Endothelial cell of umbilical vein (primary cell): ENCODE measurements at regions not wholly inside any gene's neighbourhood (a gene's known extent, or its start where the extent isn't known, plus 50 kb on each side); places are given as distances from the start of the nearest gene placed in this dataset.

Experiments
- BruUV-seq: library from RNA; stranded (reverse); fragments of 400-500 nt; replicated peaks from 2 replicates; lab custom pipeline; 2021; lab: Mats Ljungman, UMichigan
- CTCF ChIA-PET: fragments of 300-600, 350-600 bp; sonication (Branson Sonifier 250); formaldehyde crosslinking; loops from one replicate; lab custom pipeline; 2021; ENCODE audit warnings: antibody characterized with exemption, inconsistent platforms; lab: Charles Lee
- POLR2A ChIA-PET: fragments of 300-600, 350-600 bp; sonication (Branson Sonifier 250); formaldehyde crosslinking; loops from one replicate; lab custom pipeline; 2021; ENCODE audit warnings: antibody characterized with exemption, inconsistent platforms; lab: Charles Lee
- DNase-seq: peaks from one replicate; pipeline ENCODE4 v3.0.0-alpha.2; 2011; ENCODE audit warnings: low read depth, low spot score
- FAIRE-seq: peaks from 2 replicates; lab custom pipeline; 2011; peaks lifted over from hg19 to GRCh38; lab: Jason Lieb, UNC
- H2AFZ ChIP-seq: 2 replicates; pipeline ENCODE4 v1.6.0; 2012; ENCODE audit warnings: low read depth, low read length, control low read depth, inconsistent platforms
- H3K27ac ChIP-seq: 2 replicates; pipeline ENCODE4 v1.5.1; 2011; ENCODE audit warnings: low read depth, mild to moderate bottlenecking, control low read depth, low read length, moderate library complexity; ENCODE audit not compliant: insufficient read depth
- H3K27me3 ChIP-seq, 2 experiments: 2 replicates each; pipeline versions ENCODE4 v1.6.0 to v1.6.1; 2011; ENCODE audit warnings: low read length in 2 of 2, mixed read lengths in 1 of 2; ENCODE audit not compliant: control insufficient read depth in 2 of 2, insufficient read depth in 2 of 2
- H3K36me3 ChIP-seq, 2 experiments: 2 replicates in 1 of 2; 3 replicates in 1 of 2; pipeline ENCODE4 v1.5.1; 2011; ENCODE audit warnings: low read length in 2 of 2, mild to moderate bottlenecking in 1 of 2, moderate library complexity in 1 of 2; ENCODE audit not compliant: control insufficient read depth in 2 of 2, insufficient read depth in 2 of 2; ENCODE audit errors: extremely low read depth in 1 of 2
- H3K4me1 ChIP-seq: 3 replicates; pipeline ENCODE4 v1.5.1; 2011; ENCODE audit warnings: mild to moderate bottlenecking, low read length; ENCODE audit not compliant: control insufficient read depth, insufficient read depth; ENCODE audit errors: extremely low read depth
- H3K4me2 ChIP-seq: 2 replicates; pipeline ENCODE4 v1.6.1; 2011; ENCODE audit warnings: low read length, control low read depth, mixed read lengths; ENCODE audit not compliant: insufficient read depth
- H3K4me3 ChIP-seq, 3 experiments: fragments of 200-600 bp in 1 of 3; sonication (generic), shearing (Covaris generic) in 1 of 3; replicated peaks in 1 of 3; 2 replicates each; pipeline ENCODE4 v1.5.1; 2011 to 2016; ENCODE audit warnings: control low read depth in 3 of 3, low read length in 3 of 3, mild to moderate bottlenecking in 2 of 3, inconsistent platforms in 1 of 3, low read depth in 1 of 3, moderate library complexity in 1 of 3; ENCODE audit not compliant: insufficient read depth in 1 of 3
- H3K79me2 ChIP-seq: 2 replicates; pipeline ENCODE4 v1.6.0; 2012; ENCODE audit warnings: low read length, inconsistent platforms; ENCODE audit not compliant: control insufficient read depth, insufficient read depth
- H3K9ac ChIP-seq: replicated peaks from 2 replicates; pipeline ENCODE3; 2011; ENCODE audit warnings: low read length, control low read depth; ENCODE audit not compliant: insufficient read depth; ENCODE audit errors: extremely low read depth
- H3K9me1 ChIP-seq: replicated peaks from 3 replicates; pipeline ENCODE4 v1.6.0; 2011; ENCODE audit warnings: mild to moderate bottlenecking, low read length; ENCODE audit not compliant: control insufficient read depth, insufficient read depth; ENCODE audit errors: extremely low read depth
- H3K9me3 ChIP-seq: replicated peaks from 2 replicates; pipeline ENCODE4 v1.5.1; 2012; ENCODE audit warnings: low read length, inconsistent platforms; ENCODE audit not compliant: control insufficient read depth, insufficient read depth
- H4K20me1 ChIP-seq: replicated peaks from 2 replicates; pipeline ENCODE3; 2011; ENCODE audit warnings: mild to moderate bottlenecking, low read length; ENCODE audit not compliant: control insufficient read depth, insufficient read depth; ENCODE audit errors: extremely low read depth
- EZH2 ChIP-seq: IDR thresholded peaks from 2 replicates; pipeline ENCODE4 v1.6.1; 2012; ENCODE audit warnings: borderline replicate concordance, low read depth, mild to moderate bottlenecking, moderate library complexity, low read length, inconsistent platforms; ENCODE audit not compliant: severe bottlenecking
- FOS ChIP-seq: IDR thresholded peaks from 2 replicates; pipeline ENCODE4 v1.6.1; 2011; ENCODE audit warnings: mild to moderate bottlenecking, low read length, moderate library complexity, borderline replicate concordance; ENCODE audit not compliant: insufficient read depth
- GATA2 ChIP-seq: IDR thresholded peaks from 2 replicates; pipeline ENCODE4 v1.7.0; 2011; ENCODE audit warnings: low read depth, mild to moderate bottlenecking, moderate library complexity, mixed read lengths, low read length; ENCODE audit not compliant: insufficient read length, insufficient read depth
- JUN ChIP-seq: IDR thresholded peaks from 2 replicates; pipeline ENCODE4 v1.6.1; 2011; ENCODE audit warnings: borderline replicate concordance, low read depth; ENCODE audit not compliant: insufficient read length, insufficient read depth
- MAX ChIP-seq: IDR thresholded peaks from 2 replicates; pipeline ENCODE4 v1.6.1; 2011; ENCODE audit not compliant: insufficient read depth, insufficient read length
- MYC ChIP-seq: IDR thresholded peaks from one replicate; pipeline ENCODE4 v1.6.1; 2011; ENCODE audit warnings: mild to moderate bottlenecking, low read depth, low read length
- POLR2A ChIP-seq: IDR thresholded peaks from 2 replicates; pipeline ENCODE4 v1.6.1; 2012; ENCODE audit warnings: low read depth, mild to moderate bottlenecking, control low read depth, low read length
- POLR2AphosphoS5 ChIP-seq: IDR thresholded peaks from 2 replicates; pipeline ENCODE4 v1.6.1; 2012; ENCODE audit warnings: low read depth, mild to moderate bottlenecking, control low read depth, low read length, moderate library complexity; ENCODE audit not compliant: insufficient read depth
- dilution Hi-C: fragments of 300-500 bp; cut with MboI; formaldehyde crosslinking; loops from one replicate; pipeline ENCODE4 v1.15.0; 2019; ENCODE audit warnings: low sequenced_read_pairs; ENCODE audit not compliant: extremely low pct_ligation_motif_present
- intact Hi-C: fragments of 100-400 bp; cut with micrococcal nuclease; formaldehyde crosslinking; loops from one replicate; pipeline ENCODE4 v1.10.0; 2022
- TF ChIP-seq, protein P1 (sequence below), 2 donors: IDR thresholded peaks; 1 replicate in 1 of 2; 2 replicates in 1 of 2; pipeline ENCODE4 v1.5.1; 2011; ENCODE audit warnings: low read length in 2 of 2, mild to moderate bottlenecking in 2 of 2, moderate library complexity in 2 of 2, control low read depth in 1 of 2, inconsistent platforms in 1 of 2, low read depth in 1 of 2; ENCODE audit not compliant: insufficient read depth in 1 of 2; ENCODE audit errors: extremely low read depth in 1 of 2

DNA sequence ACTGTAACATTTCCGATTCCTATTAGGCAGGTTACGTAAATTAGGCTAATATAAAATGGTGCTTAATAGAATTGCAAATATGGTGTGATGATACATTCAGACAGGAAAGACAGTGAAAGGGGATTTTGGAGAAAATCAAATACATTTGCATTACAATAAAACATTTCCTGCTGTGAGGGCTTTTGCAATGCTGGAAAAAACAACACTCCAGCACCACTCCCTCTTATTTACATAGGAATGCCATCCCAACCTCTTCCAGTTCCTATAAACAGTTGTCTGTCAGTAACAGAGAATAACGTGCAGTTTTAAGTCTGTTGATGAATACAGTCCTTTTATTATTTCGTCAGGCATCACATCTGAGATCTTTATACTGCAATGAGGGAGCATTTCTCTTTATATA, 298.8 kb upstream of the FANCL start:
- Histone ChIP-seq H2AFZ (no peak overlapping the region), H3K27me3 (peaks cover 6 to 15% of the 10 kb centered on the region in 2 experiments), H3K9ac (no peak overlapping the region), H3K9me3 (no peaks in the 10 kb centered on the region), H3K79me2 (no peaks in the 10 kb centered on the region), H3K36me3 (no peaks in the 10 kb centered on the region), H3K4me1 (no peaks in the 10 kb centered on the region), H3K9me1 (no peaks in the 10 kb centered on the region), H3K4me3 (no peak overlapping the region), H4K20me1 (no peaks in the 10 kb centered on the region), H3K27ac (no peak overlapping the region), H3K4me2 (no peak overlapping the region)
- no peak for TF ChIP-seq POLR2AphosphoS5
- no peak for TF ChIP-seq EZH2
- no peak for TF ChIP-seq JUN
- TF ChIP-seq, protein P1, sequence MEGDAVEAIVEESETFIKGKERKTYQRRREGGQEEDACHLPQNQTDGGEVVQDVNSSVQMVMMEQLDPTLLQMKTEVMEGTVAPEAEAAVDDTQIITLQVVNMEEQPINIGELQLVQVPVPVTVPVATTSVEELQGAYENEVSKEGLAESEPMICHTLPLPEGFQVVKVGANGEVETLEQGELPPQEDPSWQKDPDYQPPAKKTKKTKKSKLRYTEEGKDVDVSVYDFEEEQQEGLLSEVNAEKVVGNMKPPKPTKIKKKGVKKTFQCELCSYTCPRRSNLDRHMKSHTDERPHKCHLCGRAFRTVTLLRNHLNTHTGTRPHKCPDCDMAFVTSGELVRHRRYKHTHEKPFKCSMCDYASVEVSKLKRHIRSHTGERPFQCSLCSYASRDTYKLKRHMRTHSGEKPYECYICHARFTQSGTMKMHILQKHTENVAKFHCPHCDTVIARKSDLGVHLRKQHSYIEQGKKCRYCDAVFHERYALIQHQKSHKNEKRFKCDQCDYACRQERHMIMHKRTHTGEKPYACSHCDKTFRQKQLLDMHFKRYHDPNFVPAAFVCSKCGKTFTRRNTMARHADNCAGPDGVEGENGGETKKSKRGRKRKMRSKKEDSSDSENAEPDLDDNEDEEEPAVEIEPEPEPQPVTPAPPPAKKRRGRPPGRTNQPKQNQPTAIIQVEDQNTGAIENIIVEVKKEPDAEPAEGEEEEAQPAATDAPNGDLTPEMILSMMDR (IDR thresholded peaks at IDR 0.05; ENCODE audit: extremely low read depth in 1 of 2, insufficient read depth in 1 of 2, low read depth in 1 of 2, low read length in 2 of 2) = no peak
- no peak for TF ChIP-seq MYC
- TF ChIP-seq POLR2A = no peak
- no peak for TF ChIP-seq MAX
- TF ChIP-seq GATA2 = no peak
- TF ChIP-seq FOS = no peak
- ChIA-PET CTCF (no interaction called here), POLR2A (no interaction called here)
- no TSS peak for BruUV-seq
- dilution Hi-C loops = no loop called here
- FAIRE-seq (no peak), DNase-seq (no peak)
- intact Hi-C loops = no loop called here
